Nucleus accumbens (tissue), 56 donors: ENCODE measurements at regions not wholly inside any gene's neighbourhood (a gene's known extent, or its start where the extent isn't known, plus 50 kb on each side); places are given as distances from the start of the nearest gene placed in this dataset.

ENCODE experiments used
- DNase-seq, 56 donors: peaks; one replicate each; lab custom pipeline; 2025; lab: John Stamatoyannopoulos, UW

GRCh38 chr4:189048119-189048518 lies 892.6 kb upstream of the FRG1 start:
- DNase-seq, result no peak

GRCh38 chr4:189049682-189050081 lies 891.0 kb upstream of the FRG1 start:
- no peak for DNase-seq

GRCh38 chr4:189050643-189051042 lies 890.0 kb upstream of the FRG1 start:
- DNase-seq, result no peak

GRCh38 chr4:189053621-189054020 lies 887.1 kb upstream of the FRG1 start:
- no peak for DNase-seq

GRCh38 chr4:189060104-189060503 lies 880.6 kb upstream of the FRG1 start:
- no peak for DNase-seq

GRCh38 chr4:189062047-189062820 lies 878.4 kb upstream of the FRG1 start:
- DNase-seq, result no peak

GRCh38 chr4:189069772-189070171 lies 870.9 kb upstream of the FRG1 start:
- no peak for DNase-seq

GRCh38 chr4:189071241-189071640 lies 869.4 kb upstream of the FRG1 start:
- DNase-seq, result no peak

GRCh38 chr4:189073739-189074138 lies 866.9 kb upstream of the FRG1 start:
- no peak for DNase-seq

- DNase-seq, result no peak
Measured at GRCh38 chr4:189081826-189082225, 858.8 kb upstream of the FRG1 start.

GRCh38 chr4:189083769-189084168 lies 856.9 kb upstream of the FRG1 start:
- no peak for DNase-seq

- DNase-seq, result no peak
Measured at GRCh38 chr4:189084671-189085070, 856.0 kb upstream of the FRG1 start.

GRCh38 chr4:189087971-189088370 lies 852.7 kb upstream of the FRG1 start:
- no peak for DNase-seq

- DNase-seq, result no peak
Measured at GRCh38 chr4:189088780-189089179, 851.9 kb upstream of the FRG1 start.

GRCh38 chr4:189090174-189090814 lies 850.4 kb upstream of the FRG1 start:
- no peak for DNase-seq

- DNase-seq, result no peak
Measured at GRCh38 chr4:189092581-189092980, 848.1 kb upstream of the FRG1 start.

- DNase-seq, result no peak
Measured at GRCh38 chr4:189096108-189096507, 844.6 kb upstream of the FRG1 start.

- no peak for DNase-seq
Measured at GRCh38 chr4:189096717-189097116, 844.0 kb upstream of the FRG1 start.

GRCh38 chr4:189098932-189099696 lies 841.6 kb upstream of the FRG1 start:
- DNase-seq, result no peak

GRCh38 chr4:189113389-189113888 lies 827.2 kb upstream of the FRG1 start:
- no peak for DNase-seq

GRCh38 chr4:189117426-189117825 lies 823.2 kb upstream of the FRG1 start:
- DNase-seq, result no peak
